ENCODE measurements at regions not wholly inside any gene's neighbourhood (a gene's known extent, or its start where the extent isn't known, plus 50 kb on each side); places are given as distances from the start of the nearest gene placed in this dataset.

GRCh38 chr13:73773168-73773549 lies 361.0 kb downstream of the KLF12 start:
- TF ChIP-seq CTCF (IDR thresholded peaks at IDR 0.05) (no peak), SIN3A (IDR thresholded peaks at IDR 0.05; ENCODE audit: borderline replicate concordance, insufficient read depth, low read depth, low read length) (no peak)
